ENCODE measurements at regions not wholly inside any gene's neighbourhood (a gene's known extent, or its start where the extent isn't known, plus 50 kb on each side); places are given as distances from the start of the nearest gene placed in this dataset.

GRCh38 chr10:4343873-4344272 lies 482.1 kb upstream of the AKR1E2 start:
- Histone ChIP-seq H4K20me1 (ENCODE audit: insufficient read depth) (no peaks in the 10 kb centered on the region), H3K79me2 (ENCODE audit: insufficient read depth) (no peaks in the 10 kb centered on the region), H3K27ac (peak overlapping the region; percentile 97), H3K4me2 (ENCODE audit: unreplicated experiment) (peak overlapping the region; percentile 52), H2AFZ (peak overlapping the region; percentile 71), H3K9me2 (ENCODE audit: insufficient read depth) (no peaks in the 10 kb centered on the region), H3K9ac (peak overlapping the region; percentile 79), H3K4me1 (ENCODE audit: insufficient read depth) (peaks cover 20% of the 10 kb centered on the region), H3K36me3 (ENCODE audit: low read depth) (no peaks in the 10 kb centered on the region), H3K9me3 (ENCODE audit: low read depth) (no peaks in the 10 kb centered on the region), H3K4me3 (peak overlapping the region; percentile 21; the same call in 1 of the 2 replicates), H3F3A (ENCODE audit: insufficient read depth) (peaks cover 25% of the 10 kb centered on the region), H3K27me3 (replicated peaks; ENCODE audit: insufficient read depth) (no peaks in the 10 kb centered on the region)
- 28 to 39% methylated on average over 4 of the region's 4 CpGs for WGBS, 2 experiments (ENCODE audit: low coverage in 1 of 2, low lambda C conversion rate in 2 of 2, missing lambda C conversion rate in 2 of 2)
- TF ChIP-seq EZH2phosphoT487 (IDR thresholded peaks at IDR 0.05; ENCODE audit: insufficient read depth, low read depth): no peak
- TF ChIP-seq EZH2 (IDR thresholded peaks at IDR 0.05; ENCODE audit: insufficient read depth, poor library complexity, severe bottlenecking): no peak
- peak; percentile 57 for DNase-seq
- in situ Hi-C loops (cut with MboI): no loop called here

- 81 to 88% methylated on average over 6 of the region's 6 CpGs for WGBS, 2 experiments (ENCODE audit: low coverage in 1 of 2, low lambda C conversion rate in 2 of 2, missing lambda C conversion rate in 2 of 2)
- Histone ChIP-seq H3K79me2 (ENCODE audit: insufficient read depth) (no peaks in the 10 kb centered on the region), H3K4me2 (ENCODE audit: unreplicated experiment) (no peak overlapping the region), H3K9me2 (ENCODE audit: insufficient read depth) (no peaks in the 10 kb centered on the region), H3K4me1 (ENCODE audit: insufficient read depth) (peaks cover 20% of the 10 kb centered on the region), H3K36me3 (ENCODE audit: low read depth) (no peaks in the 10 kb centered on the region), H3F3A (ENCODE audit: insufficient read depth) (peaks cover 25% of the 10 kb centered on the region), H4K20me1 (ENCODE audit: insufficient read depth) (no peaks in the 10 kb centered on the region), H3K4me3 (no peak overlapping the region), H3K27ac (peak overlapping the region; percentile 97; the same call in 1 of the 2 replicates), H3K9me3 (ENCODE audit: low read depth) (no peaks in the 10 kb centered on the region), H2AFZ (no peak overlapping the region), H3K9ac (no peak overlapping the region), H3K27me3 (replicated peaks; ENCODE audit: insufficient read depth) (no peaks in the 10 kb centered on the region)
- TF ChIP-seq EZH2 (IDR thresholded peaks at IDR 0.05; ENCODE audit: insufficient read depth, poor library complexity, severe bottlenecking): no peak
- no peak for TF ChIP-seq EZH2phosphoT487 (IDR thresholded peaks at IDR 0.05; ENCODE audit: insufficient read depth, low read depth)
- in situ Hi-C loops (cut with MboI): no loop called here
- DNase-seq: no peak
Measured at GRCh38 chr10:4343091-4343490, 482.9 kb upstream of the AKR1E2 start.

- Histone ChIP-seq H3K9me3 (ENCODE audit: low read depth) (no peaks in the 10 kb centered on the region), H3K27ac (no peak overlapping the region), H3K36me3 (ENCODE audit: low read depth) (no peaks in the 10 kb centered on the region), H3K4me3 (no peak overlapping the region), H3K79me2 (ENCODE audit: insufficient read depth) (no peaks in the 10 kb centered on the region), H2AFZ (no peak overlapping the region), H3K9ac (no peak overlapping the region), H3K9me2 (ENCODE audit: insufficient read depth) (no peaks in the 10 kb centered on the region), H3K4me1 (ENCODE audit: insufficient read depth) (peaks cover 4% of the 10 kb centered on the region), H4K20me1 (ENCODE audit: insufficient read depth) (no peaks in the 10 kb centered on the region), H3F3A (ENCODE audit: insufficient read depth) (peaks cover 5% of the 10 kb centered on the region; the same call in 1 of the 2 replicates), H3K4me2 (ENCODE audit: unreplicated experiment) (no peak overlapping the region), H3K27me3 (replicated peaks; ENCODE audit: insufficient read depth) (no peaks in the 10 kb centered on the region)
- 98 to 99% methylated on average over 3 of the region's 3 CpGs for WGBS, 2 experiments (ENCODE audit: low coverage in 1 of 2, low lambda C conversion rate in 2 of 2, missing lambda C conversion rate in 2 of 2)
- no peak for DNase-seq
- TF ChIP-seq EZH2phosphoT487 (IDR thresholded peaks at IDR 0.05; ENCODE audit: insufficient read depth, low read depth) (no peak), EZH2 (IDR thresholded peaks at IDR 0.05; ENCODE audit: insufficient read depth, poor library complexity, severe bottlenecking) (no peak)
- in situ Hi-C loops (cut with MboI): no loop called here
Measured at GRCh38 chr10:4338768-4339167, 487.2 kb upstream of the AKR1E2 start.

GRCh38 chr10:4337563-4337962 lies 488.4 kb upstream of the AKR1E2 start:
- H3K9ac ChIP-seq: no peak overlapping the region
- H3K36me3 ChIP-seq (ENCODE audit: low read depth): no peaks in the 10 kb centered on the region
- no peak overlapping the region for H2AFZ ChIP-seq
- H3K9me2 ChIP-seq (ENCODE audit: insufficient read depth): no peaks in the 10 kb centered on the region
- no peaks in the 10 kb centered on the region for H3F3A ChIP-seq (ENCODE audit: insufficient read depth)
- no peaks in the 10 kb centered on the region for H3K27me3 ChIP-seq (replicated peaks; ENCODE audit: insufficient read depth)
- no peaks in the 10 kb centered on the region for H3K4me1 ChIP-seq (ENCODE audit: insufficient read depth)
- 89 to 93% methylated on average over 2 of the region's 2 CpGs for WGBS, 2 experiments (ENCODE audit: low coverage in 1 of 2, low lambda C conversion rate in 2 of 2, missing lambda C conversion rate in 2 of 2)
- no peaks in the 10 kb centered on the region for H4K20me1 ChIP-seq (ENCODE audit: insufficient read depth)
- no peak overlapping the region for H3K4me3 ChIP-seq
- no peak overlapping the region for H3K4me2 ChIP-seq (ENCODE audit: unreplicated experiment)
- no peak for DNase-seq
- no peak for TF ChIP-seq EZH2 (IDR thresholded peaks at IDR 0.05; ENCODE audit: insufficient read depth, poor library complexity, severe bottlenecking)
- no peak for TF ChIP-seq EZH2phosphoT487 (IDR thresholded peaks at IDR 0.05; ENCODE audit: insufficient read depth, low read depth)
- no peaks in the 10 kb centered on the region for H3K79me2 ChIP-seq (ENCODE audit: insufficient read depth)
- in situ Hi-C loops (cut with MboI): no loop called here
- H3K27ac ChIP-seq: no peak overlapping the region
- no peaks in the 10 kb centered on the region for H3K9me3 ChIP-seq (ENCODE audit: low read depth)

- H3K27ac ChIP-seq: no peak overlapping the region
- no peaks in the 10 kb centered on the region for H3K9me3 ChIP-seq (ENCODE audit: low read depth)
- no peaks in the 10 kb centered on the region for H3K4me1 ChIP-seq (ENCODE audit: insufficient read depth)
- no peaks in the 10 kb centered on the region for H3K9me2 ChIP-seq (ENCODE audit: insufficient read depth)
- H3K9ac ChIP-seq: no peak overlapping the region
- H2AFZ ChIP-seq: no peak overlapping the region
- WGBS, 2 experiments (ENCODE audit: low coverage in 1 of 2, low lambda C conversion rate in 2 of 2, missing lambda C conversion rate in 2 of 2): 90% methylated on average over 5 of the region's 5 CpGs
- DNase-seq: no peak
- TF ChIP-seq EZH2 (IDR thresholded peaks at IDR 0.05; ENCODE audit: insufficient read depth, poor library complexity, severe bottlenecking) (no peak), EZH2phosphoT487 (IDR thresholded peaks at IDR 0.05; ENCODE audit: insufficient read depth, low read depth) (no peak)
- H3F3A ChIP-seq (ENCODE audit: insufficient read depth): no peaks in the 10 kb centered on the region
- no peaks in the 10 kb centered on the region for H3K27me3 ChIP-seq (replicated peaks; ENCODE audit: insufficient read depth)
- no peak overlapping the region for H3K4me2 ChIP-seq (ENCODE audit: unreplicated experiment)
- no peaks in the 10 kb centered on the region for H3K36me3 ChIP-seq (ENCODE audit: low read depth)
- H3K4me3 ChIP-seq: no peak overlapping the region
- H4K20me1 ChIP-seq (ENCODE audit: insufficient read depth): no peaks in the 10 kb centered on the region
- H3K79me2 ChIP-seq (ENCODE audit: insufficient read depth): no peaks in the 10 kb centered on the region
- in situ Hi-C loops (cut with MboI): no loop called here
Measured at GRCh38 chr10:4334871-4335270, 491.1 kb upstream of the AKR1E2 start.
